ENCODE measurements at regions not wholly inside any gene's neighbourhood (a gene's known extent, or its start where the extent isn't known, plus 50 kb on each side); places are given as distances from the start of the nearest gene placed in this dataset.
"Not testable (repeated sequence)": the region's sequence is repeated elsewhere in the genome, so short reads cannot be mapped to it uniquely, and the experiment has no call there.

- no peak overlapping the region for H3K4me3 ChIP-seq
- no peaks in the 10 kb centered on the region for H3K4me1 ChIP-seq
- intact Hi-C loops (cut with DNase I): no loop called here
- no peaks in the 10 kb centered on the region for H3K27me3 ChIP-seq
- no peak for DNase-seq
- H3K9me3 ChIP-seq: no peaks in the 10 kb centered on the region
- no peak overlapping the region for H3K27ac ChIP-seq
- TF ChIP-seq CTCF (IDR thresholded peaks at IDR 0.05): no peak
- H3K9ac ChIP-seq (ENCODE audit: low read depth in 2 of 2, low read length in 2 of 2): no peak overlapping the region
- no peaks in the 10 kb centered on the region for H3K36me3 ChIP-seq
Measured at GRCh38 chr3:153528473-153528872, 366.4 kb downstream of the RAP2B start.

GRCh38 chr3:153539263-153539662 is 377.2 kb downstream of the RAP2B start:
- H3K36me3 ChIP-seq: no peaks in the 10 kb centered on the region
- no peak for DNase-seq
- no peak overlapping the region for H3K27ac ChIP-seq
- TF ChIP-seq CTCF (IDR thresholded peaks at IDR 0.05): no peak
- H3K4me3 ChIP-seq: no peak overlapping the region
- H3K9me3 ChIP-seq: no peaks in the 10 kb centered on the region
- H3K4me1 ChIP-seq: no peaks in the 10 kb centered on the region
- intact Hi-C loops (cut with DNase I): no loop called here
- no peaks in the 10 kb centered on the region for H3K27me3 ChIP-seq
- H3K9ac ChIP-seq (ENCODE audit: low read depth in 2 of 2, low read length in 2 of 2): no peak overlapping the region

GRCh38 chr3:153545471-153545870 is 383.4 kb downstream of the RAP2B start:
- no peaks in the 10 kb centered on the region for H3K4me1 ChIP-seq
- no peak overlapping the region for H3K9ac ChIP-seq (ENCODE audit: low read depth in 2 of 2, low read length in 2 of 2)
- no peak for TF ChIP-seq CTCF (IDR thresholded peaks at IDR 0.05)
- no peak overlapping the region for H3K27ac ChIP-seq
- H3K36me3 ChIP-seq: no peaks in the 10 kb centered on the region
- no peak overlapping the region for H3K4me3 ChIP-seq
- DNase-seq: no peak
- no peaks in the 10 kb centered on the region for H3K9me3 ChIP-seq
- intact Hi-C loops (cut with DNase I): no loop called here
- no peaks in the 10 kb centered on the region for H3K27me3 ChIP-seq

- no peak for DNase-seq
- Histone ChIP-seq H3K9me3 (no peaks in the 10 kb centered on the region), H3K27me3 (no peaks in the 10 kb centered on the region), H3K4me3 (no peak overlapping the region), H3K9ac (ENCODE audit: low read depth in 2 of 2, low read length in 2 of 2) (no peak overlapping the region), H3K27ac (no peak overlapping the region), H3K4me1 (no peaks in the 10 kb centered on the region), H3K36me3 (no peaks in the 10 kb centered on the region)
- intact Hi-C loops (cut with DNase I): no loop called here
- TF ChIP-seq CTCF (IDR thresholded peaks at IDR 0.05): no peak
Measured at GRCh38 chr3:153547970-153548369, 385.9 kb downstream of the RAP2B start.

- H3K9me3 ChIP-seq; H3K4me3 ChIP-seq; H3K27ac ChIP-seq; H3K36me3 ChIP-seq; DNase-seq; intact Hi-C loops (cut with DNase I); H3K9ac ChIP-seq (ENCODE audit: low read depth in 2 of 2, low read length in 2 of 2); H3K27me3 ChIP-seq; H3K4me1 ChIP-seq: not testable (repeated sequence)
Measured at GRCh38 chr3:153549686-153550085, 387.7 kb downstream of the RAP2B start.

- TF ChIP-seq CTCF (IDR thresholded peaks at IDR 0.05): no peak
- H3K4me3 ChIP-seq: no peak overlapping the region
- H3K9ac ChIP-seq (ENCODE audit: low read depth in 2 of 2, low read length in 2 of 2): no peak overlapping the region
- intact Hi-C loops (cut with DNase I): no loop called here
- no peaks in the 10 kb centered on the region for H3K27me3 ChIP-seq
- H3K4me1 ChIP-seq: no peaks in the 10 kb centered on the region
- no peak overlapping the region for H3K27ac ChIP-seq
- no peaks in the 10 kb centered on the region for H3K36me3 ChIP-seq
- DNase-seq: no peak
- no peaks in the 10 kb centered on the region for H3K9me3 ChIP-seq
Measured at GRCh38 chr3:153551536-153552285, 389.7 kb downstream of the RAP2B start.

Data from colonic mucosa (tissue), 4 donors.